Esophagus squamous epithelium (tissue), 4 donors: ENCODE measurements at regions not wholly inside any gene's neighbourhood (a gene's known extent, or its start where the extent isn't known, plus 50 kb on each side); places are given as distances from the start of the nearest gene placed in this dataset.

Experiments used
- CTCF ChIP-seq, 6 experiments: fragments of 450-650 bp in 4 of 6; fragments of 200-600 bp in 2 of 6; sonication (generic) in 2 of 6; IDR thresholded peaks; one replicate each; pipeline ENCODE4 v1.5.1; 2016 to 2019; ENCODE audit warnings: antibody characterized with exemption in 6 of 6, mild to moderate bottlenecking in 4 of 6, moderate library complexity in 4 of 6
- POLR2A ChIP-seq, 4 donors: fragments of 450-650 bp; IDR thresholded peaks; one replicate each; pipeline ENCODE4 v1.6.1; 2017; ENCODE audit warnings: antibody characterized with exemption in 4 of 4, mild to moderate bottlenecking in 4 of 4, moderate library complexity in 3 of 4

- TF ChIP-seq CTCF (IDR thresholded peaks at IDR 0.05) (no peak), POLR2A (IDR thresholded peaks at IDR 0.05) (no peak)
Measured at GRCh38 chr9:79184831-79185230, 386.9 kb upstream of the TLE4 start.
